ENCODE measurements at regions not wholly inside any gene's neighbourhood (a gene's known extent, or its start where the extent isn't known, plus 50 kb on each side); places are given as distances from the start of the nearest gene placed in this dataset.

DNA sequence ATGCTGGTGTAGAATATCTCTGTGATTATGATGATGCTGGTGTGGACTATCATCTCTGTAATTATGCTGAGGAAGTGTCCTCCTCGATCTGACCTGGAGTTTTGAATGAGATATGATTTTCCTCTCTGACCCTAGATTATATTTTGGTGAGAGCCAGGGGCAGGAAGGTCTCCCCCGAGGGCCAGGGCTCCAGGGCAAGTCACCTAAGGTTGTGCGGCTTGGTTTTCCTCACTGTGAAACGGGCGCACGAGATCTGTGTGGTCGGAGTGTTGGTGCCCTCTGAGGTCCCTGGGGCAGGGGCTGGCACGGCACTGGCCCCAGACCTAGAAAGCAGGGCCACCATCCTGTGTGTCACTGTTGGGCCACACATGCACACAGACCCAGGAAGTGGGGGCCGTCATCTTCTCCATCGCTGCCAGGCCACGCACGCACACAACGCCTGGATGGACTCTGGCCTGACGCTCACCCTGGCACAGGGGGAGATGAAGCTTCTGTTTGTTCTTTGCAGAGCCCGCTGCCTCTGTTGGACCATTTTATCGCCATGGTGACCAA lies 67.7 kb upstream of the ZNF469 start:
- Histone ChIP-seq H4K20me1 (ENCODE audit: insufficient read depth, low read length) (no peaks in the 10 kb centered on the region), H3F3A (ENCODE audit: insufficient read depth, low read length) (no peaks in the 10 kb centered on the region), H3K27me3 (ENCODE audit: insufficient read depth, low read length) (peaks cover 5% of the 10 kb centered on the region; the same call in 1 of the 2 replicates), H3K27ac (ENCODE audit: low read depth, low read length, poor library complexity, severe bottlenecking) (no peak overlapping the region), H3K4me3 (ENCODE audit: low read depth, low read length, poor library complexity, severe bottlenecking) (no peak overlapping the region), H3K79me2 (ENCODE audit: insufficient read depth, low read length) (no peaks in the 10 kb centered on the region), H2AFZ (ENCODE audit: low read length) (no peak overlapping the region), H3K36me3 (ENCODE audit: insufficient read depth, low read length) (no peaks in the 10 kb centered on the region), H3K9ac (ENCODE audit: low read length) (no peak overlapping the region), H3K9me2 (ENCODE audit: low read depth, low read length) (no peaks in the 10 kb centered on the region), H3K4me1 (ENCODE audit: insufficient read depth, low read length, severe bottlenecking) (no peaks in the 10 kb centered on the region), H3K4me2 (ENCODE audit: low read length) (no peak overlapping the region), H3K9me3 (ENCODE audit: low read length) (0 out of 2 replicates have a peak, but pooled peaks cover 2% of the 10 kb centered on the region)
- no peak for TF ChIP-seq EZH2 (IDR thresholded peaks at IDR 0.05; ENCODE audit: borderline replicate concordance, low read length)
- TF ChIP-seq, protein P1, sequence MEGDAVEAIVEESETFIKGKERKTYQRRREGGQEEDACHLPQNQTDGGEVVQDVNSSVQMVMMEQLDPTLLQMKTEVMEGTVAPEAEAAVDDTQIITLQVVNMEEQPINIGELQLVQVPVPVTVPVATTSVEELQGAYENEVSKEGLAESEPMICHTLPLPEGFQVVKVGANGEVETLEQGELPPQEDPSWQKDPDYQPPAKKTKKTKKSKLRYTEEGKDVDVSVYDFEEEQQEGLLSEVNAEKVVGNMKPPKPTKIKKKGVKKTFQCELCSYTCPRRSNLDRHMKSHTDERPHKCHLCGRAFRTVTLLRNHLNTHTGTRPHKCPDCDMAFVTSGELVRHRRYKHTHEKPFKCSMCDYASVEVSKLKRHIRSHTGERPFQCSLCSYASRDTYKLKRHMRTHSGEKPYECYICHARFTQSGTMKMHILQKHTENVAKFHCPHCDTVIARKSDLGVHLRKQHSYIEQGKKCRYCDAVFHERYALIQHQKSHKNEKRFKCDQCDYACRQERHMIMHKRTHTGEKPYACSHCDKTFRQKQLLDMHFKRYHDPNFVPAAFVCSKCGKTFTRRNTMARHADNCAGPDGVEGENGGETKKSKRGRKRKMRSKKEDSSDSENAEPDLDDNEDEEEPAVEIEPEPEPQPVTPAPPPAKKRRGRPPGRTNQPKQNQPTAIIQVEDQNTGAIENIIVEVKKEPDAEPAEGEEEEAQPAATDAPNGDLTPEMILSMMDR (IDR thresholded peaks at IDR 0.05; ENCODE audit: low read length): no peak

DNA sequence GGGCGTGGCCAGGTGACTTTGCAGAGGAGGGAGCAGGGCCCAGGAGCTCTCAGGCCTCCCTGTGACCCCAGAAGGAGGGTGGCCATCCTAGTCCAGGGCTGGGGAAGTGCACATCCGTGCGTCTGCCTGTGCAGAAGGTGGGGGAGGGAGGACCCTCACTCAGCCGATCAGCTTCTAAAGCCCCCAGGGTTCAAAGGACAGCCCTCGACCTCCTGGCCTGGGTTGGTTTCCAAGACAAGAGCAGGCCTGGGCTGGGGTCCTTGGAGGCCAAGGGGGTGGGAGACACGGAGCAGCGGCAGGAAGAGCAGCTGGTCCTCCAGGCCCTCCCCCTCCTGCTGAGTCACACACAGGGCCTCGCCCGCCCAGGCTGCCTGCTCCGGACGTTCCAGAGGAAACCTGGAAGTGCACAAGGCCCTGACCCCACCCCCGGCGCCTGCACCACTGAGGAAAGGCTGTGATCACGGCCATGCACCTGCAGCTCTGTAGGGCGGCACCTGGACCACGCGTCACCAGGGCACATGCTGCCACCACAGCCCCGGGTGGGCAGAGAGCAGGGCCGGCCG lies 67.1 kb upstream of the ZNF469 start:
- Histone ChIP-seq H3K4me2 (ENCODE audit: low read length) (no peak overlapping the region), H3K27ac (ENCODE audit: low read depth, low read length, poor library complexity, severe bottlenecking) (no peak overlapping the region), H3K36me3 (ENCODE audit: insufficient read depth, low read length) (no peaks in the 10 kb centered on the region), H3K79me2 (ENCODE audit: insufficient read depth, low read length) (no peaks in the 10 kb centered on the region), H3K4me1 (ENCODE audit: insufficient read depth, low read length, severe bottlenecking) (no peaks in the 10 kb centered on the region), H4K20me1 (ENCODE audit: insufficient read depth, low read length) (no peaks in the 10 kb centered on the region), H2AFZ (ENCODE audit: low read length) (no peak overlapping the region), H3K27me3 (ENCODE audit: insufficient read depth, low read length) (peaks cover 5% of the 10 kb centered on the region; the same call in 1 of the 2 replicates), H3K9me2 (ENCODE audit: low read depth, low read length) (no peaks in the 10 kb centered on the region), H3K9ac (ENCODE audit: low read length) (no peak overlapping the region), H3F3A (ENCODE audit: insufficient read depth, low read length) (no peaks in the 10 kb centered on the region), H3K4me3 (ENCODE audit: low read depth, low read length, poor library complexity, severe bottlenecking) (no peak overlapping the region), H3K9me3 (ENCODE audit: low read length) (0 out of 2 replicates have a peak, but pooled peaks cover 2% of the 10 kb centered on the region)
- no peak for TF ChIP-seq EZH2 (IDR thresholded peaks at IDR 0.05; ENCODE audit: borderline replicate concordance, low read length)
- TF ChIP-seq, protein P1 (IDR thresholded peaks at IDR 0.05; ENCODE audit: low read length): no peak

DNA sequence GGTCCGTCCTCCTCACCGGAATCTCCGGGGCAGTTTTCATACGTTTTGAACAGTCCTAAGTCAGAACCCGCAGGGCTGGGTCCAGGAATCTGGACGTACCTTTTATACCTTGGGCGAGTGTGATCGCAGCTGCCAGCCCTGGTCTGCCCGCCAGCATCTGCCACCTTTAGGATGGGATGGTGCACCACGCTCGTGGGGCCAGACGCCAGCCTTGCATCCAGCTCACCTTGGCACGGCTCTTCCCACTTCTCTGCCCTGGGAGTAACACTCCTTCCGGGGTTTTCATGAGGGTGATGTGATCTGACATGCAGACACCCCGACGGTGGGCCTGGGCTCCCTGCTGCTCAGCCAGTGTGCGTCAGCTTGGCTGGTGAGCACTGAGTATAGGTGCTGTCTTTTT lies 66.6 kb upstream of the ZNF469 start:
- Histone ChIP-seq H3K9me2 (ENCODE audit: low read depth, low read length) (no peaks in the 10 kb centered on the region), H3K4me3 (ENCODE audit: low read depth, low read length, poor library complexity, severe bottlenecking) (no peak overlapping the region), H3K9me3 (ENCODE audit: low read length) (0 out of 2 replicates have a peak, but pooled peaks cover 2% of the 10 kb centered on the region), H3K4me2 (ENCODE audit: low read length) (no peak overlapping the region), H3K9ac (ENCODE audit: low read length) (no peak overlapping the region), H2AFZ (ENCODE audit: low read length) (no peak overlapping the region), H4K20me1 (ENCODE audit: insufficient read depth, low read length) (no peaks in the 10 kb centered on the region), H3K36me3 (ENCODE audit: insufficient read depth, low read length) (no peaks in the 10 kb centered on the region; the same call in 1 of the 2 replicates), H3K27me3 (ENCODE audit: insufficient read depth, low read length) (peaks cover 5% of the 10 kb centered on the region; the same call in 1 of the 2 replicates), H3F3A (ENCODE audit: insufficient read depth, low read length) (no peaks in the 10 kb centered on the region), H3K79me2 (ENCODE audit: insufficient read depth, low read length) (no peaks in the 10 kb centered on the region), H3K27ac (ENCODE audit: low read depth, low read length, poor library complexity, severe bottlenecking) (no peak overlapping the region), H3K4me1 (ENCODE audit: insufficient read depth, low read length, severe bottlenecking) (no peaks in the 10 kb centered on the region)
- TF ChIP-seq, protein P1 (IDR thresholded peaks at IDR 0.05; ENCODE audit: low read length): no peak
- TF ChIP-seq EZH2 (IDR thresholded peaks at IDR 0.05; ENCODE audit: borderline replicate concordance, low read length): no peak

Measured in OCI-LY1 (cell line).